WI38 (cell line): ENCODE measurements at regions not wholly inside any gene's neighbourhood (a gene's known extent, or its start where the extent isn't known, plus 50 kb on each side); places are given as distances from the start of the nearest gene placed in this dataset.

Source experiments
- H3K4me3 ChIP-seq: 2 replicates; pipeline ENCODE4 v1.5.1; 2011; ENCODE audit warnings: low read depth, mild to moderate bottlenecking, control low read depth, low read length
- CTCF ChIP-seq: IDR thresholded peaks from 2 replicates; pipeline ENCODE4 v1.5.1; 2012; ENCODE audit warnings: low read depth, mild to moderate bottlenecking, control low read depth, low read length

GRCh38 chr6:81145506-81145905 lies 607.0 kb downstream of the TENT5A start:
- no peak for TF ChIP-seq CTCF
- H3K4me3 ChIP-seq = no peak overlapping the region

GRCh38 chr6:81144346-81144745 lies 608.1 kb downstream of the TENT5A start:
- H3K4me3 ChIP-seq = no peak overlapping the region
- no peak for TF ChIP-seq CTCF

GRCh38 chr6:81138236-81138635 lies 614.2 kb downstream of the TENT5A start:
- TF ChIP-seq CTCF = no peak

GRCh38 chr6:81130969-81131368 lies 621.5 kb downstream of the TENT5A start:
- TF ChIP-seq CTCF = no peak
- no peak overlapping the region for H3K4me3 ChIP-seq

More at GRCh38 chr6:81138236-81138635, 614.2 kb downstream of the TENT5A start:
- H3K4me3 ChIP-seq = no peak overlapping the region

- H3K4me3 ChIP-seq = no peak overlapping the region
Measured at GRCh38 chr6:81130061-81130460, 622.4 kb downstream of the TENT5A start.

GRCh38 chr6:81128671-81129070 lies 623.8 kb downstream of the TENT5A start:
- no peak overlapping the region for H3K4me3 ChIP-seq
- no peak for TF ChIP-seq CTCF

More at GRCh38 chr6:81130061-81130460, 622.4 kb downstream of the TENT5A start:
- TF ChIP-seq CTCF = no peak

GRCh38 chr6:81126150-81126549 lies 626.3 kb downstream of the TENT5A start:
- TF ChIP-seq CTCF = no peak
- no peak overlapping the region for H3K4me3 ChIP-seq
